GM19455 (cell line): ENCODE measurements at regions not wholly inside any gene's neighbourhood (a gene's known extent, or its start where the extent isn't known, plus 50 kb on each side); places are given as distances from the start of the nearest gene placed in this dataset.

Source experiments
- ATAC-seq: cut with Tn5 transposase; IDR thresholded peaks from one replicate; pipeline ENCODE4 v1.9.1; 2021; ENCODE audit not compliant: unreplicated experiment

DNA sequence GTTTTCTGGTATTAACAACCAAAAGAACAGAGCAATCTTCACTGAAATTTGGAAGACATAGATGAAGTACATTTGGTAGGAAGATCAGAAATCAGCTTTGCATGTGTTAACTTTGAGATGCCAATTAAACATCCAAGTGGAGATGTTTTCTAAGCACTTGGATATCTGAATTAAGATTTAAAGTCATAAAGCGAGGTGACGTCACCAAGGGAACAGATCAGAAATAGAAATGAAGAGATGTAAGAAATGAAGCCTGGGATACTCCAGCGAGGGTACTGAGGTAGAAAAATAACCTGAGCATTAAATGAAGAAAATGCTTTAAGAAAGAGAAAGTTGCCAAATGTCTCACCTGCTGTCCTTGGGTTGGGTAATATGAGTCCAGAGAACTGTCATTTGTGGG lies 1223.3 kb downstream of the MAT2B start:
- no peak for ATAC-seq

DNA sequence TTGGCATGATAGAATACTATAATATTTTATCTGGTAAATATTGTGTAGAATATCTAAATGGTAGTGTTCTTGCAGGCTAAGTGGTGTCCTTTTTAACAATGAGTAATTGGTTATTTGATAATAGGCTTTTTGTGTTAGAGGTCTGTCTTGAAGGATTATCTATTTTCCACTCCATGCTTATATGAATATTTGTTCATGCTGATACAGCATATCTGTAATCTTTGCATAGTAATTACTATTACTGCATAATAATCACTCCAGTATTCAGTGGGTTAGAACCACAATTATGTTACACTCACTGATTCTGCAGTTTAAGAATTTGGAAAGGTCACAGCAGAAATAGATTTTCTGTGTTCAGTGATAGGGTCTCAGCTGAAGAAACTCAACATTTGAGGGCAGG lies 1229.9 kb downstream of the MAT2B start:
- ATAC-seq = no peak

DNA sequence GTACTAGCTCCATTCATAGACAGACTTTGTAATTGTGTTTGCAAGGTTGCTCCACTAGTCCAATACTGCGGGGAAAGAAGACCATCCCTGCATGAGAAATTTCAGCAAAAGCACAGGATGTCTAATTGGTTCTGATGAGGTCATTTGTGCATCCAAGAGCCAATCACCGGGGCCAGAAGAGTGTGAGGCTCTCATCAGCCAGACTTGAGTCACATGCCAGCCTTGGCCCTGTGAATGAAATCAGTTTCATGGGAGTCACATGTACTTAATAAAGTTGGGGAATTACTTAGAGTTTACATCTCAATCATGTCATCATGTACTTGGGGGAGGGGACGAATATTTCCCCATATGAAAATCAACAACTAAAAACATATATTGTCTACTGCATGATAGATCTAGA lies 1236.0 kb downstream of the MAT2B start:
- ATAC-seq = no peak

DNA sequence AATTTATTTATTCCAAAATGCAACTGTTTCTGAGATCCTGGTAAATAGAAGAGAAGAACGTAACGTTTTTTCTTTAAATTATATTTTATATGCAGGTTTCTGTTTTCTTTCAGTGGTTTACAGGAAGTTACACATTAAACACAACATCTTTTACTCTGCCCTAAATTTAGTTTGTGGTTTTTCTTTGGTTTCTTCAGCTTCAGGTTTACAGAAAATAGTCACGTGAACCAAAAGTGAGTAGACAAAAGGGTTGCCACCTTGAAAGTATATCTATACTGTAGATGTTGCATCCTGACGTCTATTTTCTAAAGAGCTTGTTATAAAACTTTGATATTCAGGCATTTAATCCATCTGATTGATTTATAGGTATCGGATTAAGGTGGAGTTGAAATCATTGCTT lies 1236.6 kb downstream of the MAT2B start:
- ATAC-seq = peak; percentile 80

DNA sequence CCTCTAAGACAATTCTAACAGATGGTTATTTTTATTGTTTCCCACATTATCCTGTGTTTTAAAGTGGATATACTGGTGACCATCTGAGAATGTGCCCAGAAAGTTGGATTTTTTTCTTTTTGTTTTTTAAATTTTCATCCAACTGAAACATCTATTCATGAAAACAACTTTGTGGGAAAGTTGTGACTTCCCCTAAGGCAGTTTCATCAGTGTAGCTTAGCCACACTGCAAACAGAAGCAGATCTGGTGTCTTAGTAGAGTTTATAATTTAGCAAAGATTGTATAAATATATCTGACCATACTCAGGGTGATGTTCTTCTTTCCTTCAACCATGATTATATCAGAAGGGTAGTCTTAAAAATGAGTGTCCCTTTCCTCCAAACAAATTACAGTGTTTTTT lies 1241.3 kb downstream of the MAT2B start:
- no peak for ATAC-seq

DNA sequence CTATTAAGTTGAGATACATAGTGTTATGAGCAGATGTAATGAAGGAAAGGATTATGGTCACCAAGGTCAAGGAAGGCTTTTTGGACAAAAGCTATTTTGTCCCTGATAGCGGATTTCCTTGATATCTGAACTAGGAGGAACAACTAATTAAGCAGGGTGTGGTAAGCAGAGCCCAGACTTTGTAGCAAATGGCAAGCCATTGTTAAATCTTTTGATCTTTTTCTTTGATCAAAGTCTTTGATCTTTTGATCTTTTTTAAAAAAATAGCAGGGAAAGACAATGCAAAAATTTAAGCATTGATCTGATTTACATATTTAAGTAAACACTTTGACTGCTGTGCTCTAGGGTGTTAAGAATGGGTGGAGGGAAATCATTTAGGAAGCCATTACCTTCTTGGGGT lies 1242.0 kb downstream of the MAT2B start:
- no peak for ATAC-seq

DNA sequence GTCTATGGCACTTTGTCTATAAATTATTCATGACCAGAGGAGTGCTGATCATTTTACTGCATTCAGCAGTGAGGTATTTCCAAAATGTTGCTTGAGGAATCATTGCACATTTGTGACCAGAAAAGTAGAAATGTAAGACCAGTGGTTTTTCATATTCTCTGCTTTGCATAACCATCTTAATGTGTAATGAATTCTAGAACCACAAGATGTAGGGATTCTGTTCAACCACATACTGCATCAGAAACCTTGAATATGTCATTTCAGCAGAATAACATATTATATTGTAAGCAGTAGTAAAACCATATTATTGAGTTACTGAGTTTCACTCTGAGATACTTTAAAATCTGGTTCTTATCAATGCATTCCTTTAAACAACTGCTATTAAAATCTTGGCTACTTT lies 1243.4 kb downstream of the MAT2B start:
- ATAC-seq = no peak

DNA sequence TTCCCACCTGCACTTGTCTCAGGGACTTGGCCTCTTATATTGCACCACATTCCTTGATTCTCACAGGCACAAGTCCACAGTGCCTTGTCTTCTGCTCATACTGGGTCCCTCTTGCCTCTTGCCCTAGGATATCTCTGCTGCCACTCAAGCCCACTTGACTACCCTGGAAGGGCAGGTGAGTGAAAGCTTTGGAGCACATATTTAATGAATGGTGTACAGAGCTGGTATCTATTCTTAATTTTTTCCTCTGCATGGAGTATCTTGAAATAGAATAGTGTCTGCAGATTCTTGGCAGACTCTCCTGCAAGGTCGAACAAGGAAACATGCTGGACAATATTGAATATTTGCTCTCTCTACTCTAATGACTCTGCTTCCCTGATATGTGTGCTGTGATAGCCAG lies 1248.0 kb downstream of the MAT2B start:
- no peak for ATAC-seq

DNA sequence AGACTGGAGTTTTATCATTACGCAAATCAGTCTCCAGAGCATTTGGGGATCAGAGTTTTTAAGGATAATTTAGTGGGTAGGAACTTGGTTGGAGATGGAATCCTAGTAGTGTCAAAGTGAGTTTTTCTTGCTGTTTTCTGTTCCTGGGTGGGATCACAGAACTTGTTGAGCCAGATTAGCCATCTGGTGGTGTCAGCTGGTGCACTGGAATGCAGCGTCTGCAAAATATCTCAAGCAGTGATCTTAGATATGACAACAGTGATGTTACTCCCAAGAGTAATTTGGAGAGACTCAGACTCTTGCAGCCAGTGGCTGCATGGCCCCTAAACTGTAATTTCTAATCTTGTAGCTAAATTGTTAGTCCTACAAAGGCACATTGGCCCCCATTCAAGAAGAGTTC lies 1257.8 kb downstream of the MAT2B start:
- ATAC-seq = no peak

DNA sequence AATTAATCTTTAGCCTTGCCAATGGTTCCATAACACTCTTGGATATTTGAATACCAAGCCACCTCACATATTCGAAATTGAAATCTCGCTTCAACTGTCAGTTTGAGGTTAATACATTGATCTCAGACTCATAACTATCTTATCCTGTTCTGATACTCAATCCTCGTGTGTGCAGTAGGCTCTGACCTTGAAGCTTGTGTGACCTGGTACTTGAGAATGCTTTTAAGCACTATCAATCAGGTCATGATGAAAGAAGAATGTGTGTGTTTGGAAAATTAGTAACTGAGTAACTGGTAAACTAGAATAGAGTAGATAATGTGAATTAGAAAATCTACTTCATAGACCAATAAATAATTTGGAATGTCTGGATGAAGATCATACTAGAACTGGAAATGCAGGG lies 1266.7 kb downstream of the MAT2B start:
- ATAC-seq = no peak

DNA sequence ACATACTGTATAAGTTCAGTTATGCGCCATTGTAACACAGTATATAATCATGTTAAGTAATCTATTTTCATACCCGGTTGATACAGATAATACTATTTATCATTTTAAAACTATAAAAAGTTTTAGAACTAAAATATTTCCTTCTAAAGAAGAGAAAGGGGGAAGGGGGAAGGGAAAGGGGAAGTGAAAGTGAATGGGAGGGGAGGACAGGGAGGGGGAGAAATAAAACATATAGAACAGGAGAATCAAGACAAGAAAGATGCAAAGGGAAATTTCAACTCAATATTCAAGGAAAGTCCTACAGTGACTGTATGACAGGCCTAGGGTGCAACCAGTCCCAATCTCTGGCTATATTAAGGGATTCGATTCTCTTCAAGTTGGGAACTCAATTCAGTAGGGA lies 1278.8 kb downstream of the MAT2B start:
- ATAC-seq = no peak

DNA sequence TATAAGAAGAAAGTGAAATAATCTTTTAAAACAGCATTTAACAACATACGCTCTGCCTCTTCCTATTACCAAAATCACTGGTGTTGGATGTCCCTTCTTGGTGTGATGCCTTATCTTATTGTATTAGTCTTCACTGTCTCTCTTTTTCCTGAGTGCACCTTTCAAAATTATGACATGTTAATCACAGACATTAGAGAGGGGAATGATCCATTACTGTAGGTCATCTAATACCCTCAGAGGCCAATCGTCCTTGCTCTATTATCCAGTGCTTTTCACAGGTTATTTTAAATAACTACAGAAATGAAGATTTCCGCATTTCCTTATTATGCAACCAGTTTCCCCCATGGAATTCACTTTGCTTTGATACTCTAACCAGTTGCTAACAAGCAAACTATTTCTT lies 1292.7 kb downstream of the MAT2B start:
- no peak for ATAC-seq

DNA sequence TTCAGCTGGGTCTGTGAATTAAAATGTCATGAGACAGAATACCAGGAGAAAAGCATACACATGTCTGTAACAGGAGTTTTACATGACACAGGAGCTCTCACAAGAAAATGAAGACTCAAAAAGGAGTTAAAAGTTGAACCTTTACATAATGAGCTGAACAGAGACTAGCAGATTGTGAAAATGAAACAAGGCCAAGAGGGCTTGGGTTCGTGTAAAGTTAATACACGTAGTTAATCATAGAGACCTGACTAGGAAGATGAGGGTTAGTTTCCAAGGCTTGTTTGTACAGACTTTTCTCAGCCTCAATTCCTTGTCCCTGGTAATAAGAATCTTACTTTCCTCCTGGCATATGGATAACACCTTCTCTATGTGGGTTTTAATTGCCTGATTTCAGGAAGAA lies 1294.0 kb downstream of the MAT2B start:
- no peak for ATAC-seq

DNA sequence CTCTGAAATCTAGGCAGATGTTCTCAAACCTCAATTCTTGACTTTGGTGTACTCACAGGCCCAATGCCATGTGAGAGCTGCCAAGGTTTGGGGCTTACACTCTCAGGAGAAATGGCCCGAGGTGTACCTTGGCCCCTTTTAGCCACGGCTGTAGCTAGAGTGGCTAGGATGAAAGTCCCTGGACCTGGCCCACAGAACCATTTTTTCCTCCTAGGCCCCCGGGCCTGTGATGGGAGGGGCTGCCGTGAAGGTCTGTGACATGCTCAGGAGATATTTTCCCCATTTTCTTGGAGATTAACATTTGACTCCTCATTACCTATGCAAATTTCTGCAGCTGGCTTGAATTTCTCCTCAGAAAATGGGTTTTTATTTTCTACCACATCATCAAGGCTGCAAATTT lies 1296.5 kb downstream of the MAT2B start:
- no peak for ATAC-seq

DNA sequence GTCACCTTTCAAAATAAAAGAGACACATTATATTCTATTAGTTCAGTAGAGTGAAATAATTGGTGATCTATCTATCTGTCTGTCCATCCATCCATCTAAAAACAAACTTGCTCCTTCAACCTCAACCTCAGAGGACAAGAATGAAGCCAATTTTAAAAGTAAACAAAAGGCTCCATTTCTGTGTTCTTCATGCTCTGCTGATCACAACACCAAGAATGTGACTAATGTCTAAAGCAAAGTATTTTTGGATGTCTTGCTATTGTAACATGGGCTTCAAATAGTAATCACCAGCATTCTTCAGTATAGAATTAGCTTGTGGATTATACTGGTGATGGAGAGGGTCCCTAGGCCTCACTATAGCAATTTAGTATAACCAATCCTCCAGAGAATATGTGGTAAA lies 1304.4 kb downstream of the MAT2B start:
- peak; percentile 74 for ATAC-seq

DNA sequence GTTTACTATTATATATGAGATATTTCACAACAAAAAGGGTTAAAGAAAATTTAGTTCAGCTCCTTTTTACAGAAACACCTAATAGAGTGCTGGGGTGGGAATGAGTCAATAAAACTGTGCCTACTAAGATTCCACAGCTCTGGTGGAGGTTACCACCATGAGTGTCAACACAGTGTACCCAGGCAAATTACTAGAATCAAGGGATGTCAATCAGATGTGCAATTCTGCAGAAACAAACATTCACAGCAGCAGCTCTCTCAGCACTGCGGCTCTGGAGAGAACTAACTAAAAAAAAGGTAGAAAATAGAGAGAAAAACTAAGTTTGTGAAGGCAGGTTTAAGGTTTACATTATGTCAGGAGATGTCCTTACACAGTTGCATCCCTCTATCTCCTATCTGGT lies 1313.0 kb downstream of the MAT2B start:
- ATAC-seq = no peak

DNA sequence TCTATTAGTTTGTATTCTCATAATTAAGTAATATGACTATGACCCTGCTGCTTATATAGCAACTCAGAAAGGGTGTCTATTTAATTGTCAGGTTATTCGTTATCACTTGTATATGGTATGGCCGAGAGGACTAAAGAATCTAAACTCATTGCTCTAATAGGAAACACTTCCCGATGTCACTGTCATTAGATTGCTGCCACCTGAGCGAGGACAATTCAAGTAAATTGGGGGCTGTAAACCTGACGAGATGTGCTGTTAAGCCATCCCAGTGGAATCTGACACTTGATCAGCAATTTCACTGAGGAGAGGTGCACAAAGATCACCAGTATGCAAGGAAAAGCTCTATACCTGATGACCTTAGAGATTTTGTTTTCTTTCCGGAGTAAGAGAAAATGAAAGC lies 1319.3 kb downstream of the MAT2B start:
- ATAC-seq = no peak

DNA sequence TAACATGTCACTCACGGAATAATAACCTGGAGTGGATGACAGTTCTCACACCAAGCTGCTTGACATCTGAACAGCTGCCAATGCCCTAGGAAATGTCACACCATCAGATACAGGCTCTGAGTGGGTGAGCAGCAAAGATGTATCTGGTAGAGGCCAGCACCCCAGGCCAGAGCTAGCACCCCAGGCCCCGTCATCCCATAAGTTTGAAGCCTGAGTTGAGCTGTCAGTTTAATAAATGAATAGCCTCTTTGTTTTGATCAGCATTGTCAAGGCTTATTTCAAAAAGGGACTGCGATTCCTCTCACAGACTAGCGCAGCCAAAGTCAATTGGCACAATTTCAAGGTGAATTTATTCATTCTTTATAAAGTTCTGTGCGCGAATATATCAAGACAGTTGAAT lies 1327.1 kb downstream of the MAT2B start:
- no peak for ATAC-seq

DNA sequence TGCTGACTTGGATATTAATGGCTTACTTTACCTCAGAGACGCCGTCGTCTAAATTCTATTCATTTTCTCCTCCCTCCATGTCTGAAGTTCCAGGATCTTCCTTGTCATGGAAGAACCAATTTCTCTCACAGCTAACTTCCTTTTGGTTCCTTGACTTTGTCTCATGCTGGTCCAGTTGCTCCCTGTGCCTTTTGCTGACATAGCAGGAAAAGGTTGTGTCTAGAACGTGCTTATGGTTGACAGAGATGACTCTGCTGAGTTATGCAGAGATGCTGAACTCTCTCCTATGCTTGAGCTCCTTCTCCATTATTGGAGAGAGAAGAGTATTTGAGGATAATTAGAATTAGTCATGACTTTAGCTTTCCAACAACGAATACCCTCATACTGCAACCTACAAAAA lies 1338.9 kb downstream of the MAT2B start:
- ATAC-seq = no peak

DNA sequence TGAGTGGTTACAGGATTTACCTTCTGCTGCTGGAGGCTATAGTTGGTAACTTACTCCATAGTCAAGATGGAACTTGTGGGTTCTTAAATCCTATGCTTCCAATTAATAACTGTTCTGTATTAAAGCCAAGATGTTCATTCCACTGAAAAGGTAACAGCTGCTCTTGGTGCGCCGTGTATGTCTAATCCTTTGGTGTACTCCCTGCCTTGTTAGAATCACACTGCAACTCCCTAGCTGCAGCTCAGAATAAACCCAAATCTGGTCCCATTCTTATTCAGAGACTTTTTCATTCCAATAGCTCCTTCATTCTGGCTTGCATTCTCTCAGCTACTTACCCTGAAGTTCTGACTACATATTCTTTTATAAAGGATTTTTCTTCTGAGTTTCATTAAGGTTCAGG lies 1355.5 kb downstream of the MAT2B start:
- no peak for ATAC-seq

DNA sequence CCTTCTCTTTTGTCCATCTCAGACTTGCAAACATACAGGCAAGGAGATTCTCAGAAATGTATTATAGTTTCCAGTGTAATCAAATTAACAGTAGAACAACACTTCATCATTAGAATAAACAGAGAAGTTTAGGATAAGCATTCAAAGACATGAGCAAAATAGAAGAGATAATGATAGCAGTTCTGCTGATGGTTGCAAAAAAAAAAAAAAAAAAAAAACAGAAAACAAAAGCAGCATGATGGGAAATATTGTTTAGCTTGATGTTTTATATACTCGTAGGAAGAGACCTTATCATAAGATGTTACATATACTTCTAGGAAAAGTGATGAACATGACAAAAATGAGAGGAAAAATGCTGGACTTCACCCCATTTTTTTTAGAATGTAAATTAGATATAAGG lies 1356.2 kb downstream of the MAT2B start:
- ATAC-seq = no peak

DNA sequence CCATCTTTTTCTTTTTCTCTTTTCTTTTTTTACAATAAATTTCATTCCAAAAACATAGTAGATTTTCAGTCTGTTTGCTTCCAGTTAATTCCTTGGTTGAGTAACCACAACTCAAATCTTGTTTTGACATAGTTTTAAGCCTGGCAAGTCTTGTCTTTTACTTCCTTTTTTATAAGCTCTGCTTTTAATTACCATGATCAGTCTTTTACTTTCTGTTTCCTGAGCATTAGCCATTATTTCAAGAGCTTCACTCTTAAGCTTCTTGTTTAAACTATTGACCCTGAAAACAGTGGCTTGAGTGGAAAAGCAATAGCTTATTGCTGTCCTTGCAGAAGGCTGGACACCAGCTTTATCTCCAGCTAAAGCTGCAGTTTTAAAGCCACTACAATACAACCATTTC lies 1363.3 kb downstream of the MAT2B start:
- ATAC-seq = no peak

DNA sequence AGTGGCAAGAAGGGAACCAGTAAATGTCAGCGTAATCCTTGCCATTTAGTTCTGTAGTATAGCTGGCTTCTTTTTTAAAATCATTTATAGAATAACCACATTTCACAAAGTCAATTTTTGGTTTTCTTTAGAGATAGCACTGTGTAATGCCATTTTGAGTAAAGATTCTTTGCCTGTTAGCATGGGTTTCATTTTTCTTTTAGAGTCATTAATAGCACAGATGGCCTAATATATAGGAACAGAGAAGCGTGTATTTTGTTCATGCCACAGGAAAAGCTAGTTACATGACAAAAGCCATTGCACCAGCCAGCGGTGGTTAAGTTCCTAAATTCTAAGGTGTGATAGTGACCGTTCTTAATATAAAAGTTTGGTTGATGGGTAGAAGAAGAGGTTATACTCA lies 1363.9 kb downstream of the MAT2B start:
- no peak for ATAC-seq

DNA sequence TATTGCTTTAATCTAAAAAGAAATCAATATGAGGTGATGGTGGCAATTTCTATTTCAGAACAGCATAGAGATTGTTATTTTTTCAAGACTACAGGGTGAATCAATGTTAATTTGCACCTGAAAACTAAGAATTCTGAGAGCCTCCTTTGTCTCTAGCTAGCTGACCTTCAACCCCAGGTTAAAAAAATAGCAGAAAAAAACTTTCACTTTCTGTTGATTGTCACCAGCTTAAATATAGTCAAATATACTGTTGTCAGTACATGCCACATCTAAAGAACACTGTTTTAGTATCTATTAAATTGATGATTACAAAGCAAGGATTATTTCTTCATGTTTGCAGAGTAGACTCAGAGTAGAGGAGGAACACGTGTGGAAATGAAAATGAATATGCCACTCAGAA lies 1371.4 kb downstream of the MAT2B start:
- no peak for ATAC-seq
